HG03103 (cell line): ENCODE measurements at regions not wholly inside any gene's neighbourhood (a gene's known extent, or its start where the extent isn't known, plus 50 kb on each side); places are given as distances from the start of the nearest gene placed in this dataset.
"Not testable (repeated sequence)": the region's sequence is repeated elsewhere in the genome, so short reads cannot be mapped to it uniquely, and the experiment has no call there.

Experiments used
- ATAC-seq: cut with Tn5 transposase; IDR thresholded peaks from one replicate; pipeline ENCODE4 v1.9.1; 2021; ENCODE audit warnings: low read depth; ENCODE audit not compliant: unreplicated experiment

DNA sequence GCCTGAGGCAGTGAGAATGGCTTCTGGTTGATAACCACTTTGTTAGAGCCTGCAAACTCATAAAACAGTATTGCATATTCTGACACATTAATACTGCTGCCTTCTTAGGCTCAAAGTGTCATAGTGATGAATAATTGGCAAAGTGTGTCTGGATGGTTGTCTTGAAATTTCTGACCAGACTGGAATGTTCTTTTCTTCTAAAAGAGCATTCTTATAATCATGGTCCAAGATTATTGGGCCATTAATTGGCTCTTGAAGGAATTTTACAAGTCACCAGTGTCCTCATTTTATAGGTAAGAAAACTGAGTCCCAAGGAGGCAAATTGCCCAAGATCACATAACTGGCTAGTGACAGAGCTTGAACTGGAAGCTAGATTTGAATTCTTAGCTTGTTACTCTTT is 111.7 kb downstream of the PCSK1 start:
- ATAC-seq: no peak

DNA sequence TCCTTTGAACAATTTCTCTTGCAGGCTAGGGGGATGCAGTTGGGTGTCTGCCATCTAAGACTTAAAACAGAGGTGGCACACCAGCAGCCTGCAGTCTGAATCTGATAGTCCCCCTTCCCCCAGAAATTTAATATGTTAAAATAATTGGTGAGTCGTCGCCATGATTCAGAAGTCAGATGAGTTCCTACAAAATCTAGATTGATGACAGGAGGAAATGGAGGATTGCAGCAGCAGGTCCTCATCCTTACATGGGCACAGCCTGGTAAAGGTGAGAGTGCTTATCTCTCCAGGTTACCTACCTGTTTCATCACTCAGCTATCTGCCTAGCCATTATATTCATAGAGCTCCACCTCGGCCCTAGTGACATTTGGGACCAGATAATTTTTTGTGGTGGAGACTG is 112.3 kb downstream of the PCSK1 start:
- ATAC-seq: no peak

DNA sequence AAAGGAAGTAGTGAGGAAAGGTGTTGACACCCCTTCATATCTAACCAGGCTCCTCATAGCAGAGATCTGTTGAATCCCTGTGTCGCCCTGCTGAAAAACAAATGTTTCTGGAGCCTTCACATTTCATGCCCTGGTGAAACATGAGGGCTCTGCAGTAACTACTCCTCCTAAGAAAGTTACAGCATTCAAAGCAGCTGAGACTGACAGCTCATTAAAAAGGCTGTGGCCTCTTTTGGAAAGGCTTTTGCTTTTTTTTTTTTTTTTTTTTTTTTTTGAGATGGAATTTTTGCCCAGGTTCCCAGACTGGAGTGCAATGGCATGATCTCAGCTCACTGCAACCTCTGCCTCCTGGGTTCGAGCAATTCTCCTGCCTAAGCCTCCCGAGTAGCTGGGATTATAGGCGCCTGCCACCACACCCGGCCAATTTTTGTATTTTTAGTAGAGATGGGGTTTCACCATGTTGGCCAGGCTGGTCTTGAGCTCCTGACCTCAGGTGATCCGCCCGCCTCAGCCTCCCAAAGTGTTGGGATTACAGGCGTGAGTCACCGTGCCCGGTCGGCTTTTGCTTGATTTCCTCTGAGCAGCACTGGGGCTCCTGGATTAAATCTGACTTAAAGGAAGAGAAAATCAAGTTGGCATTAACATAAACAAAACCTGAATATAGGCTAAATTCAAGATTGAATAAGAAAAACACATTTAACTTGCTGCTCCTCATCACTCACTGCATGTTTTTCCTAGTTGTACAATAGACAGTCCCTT is 112.9 kb downstream of the PCSK1 start:
- not testable (repeated sequence) for ATAC-seq

DNA sequence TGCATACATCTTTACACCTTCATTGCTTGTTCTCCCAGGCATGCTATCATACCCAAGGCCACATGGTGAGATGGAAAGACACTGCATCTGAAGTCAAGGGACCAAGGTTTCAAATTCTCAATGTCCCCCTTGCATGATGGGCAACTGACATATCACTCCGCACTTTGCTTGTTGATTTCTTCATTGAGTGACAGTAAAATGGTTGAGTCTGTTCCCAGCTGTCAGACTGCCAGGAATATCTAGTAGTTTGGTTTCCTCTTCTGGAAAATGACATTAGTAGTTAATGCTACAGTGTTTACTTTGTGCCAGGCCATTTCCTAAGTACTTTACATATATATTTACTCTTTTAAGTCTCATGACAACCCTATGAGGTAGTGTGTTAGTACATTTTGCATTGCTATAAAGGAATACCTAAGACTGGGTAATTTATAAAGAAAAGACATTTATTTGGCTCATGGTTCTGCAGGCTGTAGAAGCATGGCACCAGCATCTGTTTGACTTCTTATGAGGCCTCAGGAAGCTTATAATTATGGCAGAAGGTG is 114.4 kb downstream of the PCSK1 start:
- ATAC-seq: no peak

DNA sequence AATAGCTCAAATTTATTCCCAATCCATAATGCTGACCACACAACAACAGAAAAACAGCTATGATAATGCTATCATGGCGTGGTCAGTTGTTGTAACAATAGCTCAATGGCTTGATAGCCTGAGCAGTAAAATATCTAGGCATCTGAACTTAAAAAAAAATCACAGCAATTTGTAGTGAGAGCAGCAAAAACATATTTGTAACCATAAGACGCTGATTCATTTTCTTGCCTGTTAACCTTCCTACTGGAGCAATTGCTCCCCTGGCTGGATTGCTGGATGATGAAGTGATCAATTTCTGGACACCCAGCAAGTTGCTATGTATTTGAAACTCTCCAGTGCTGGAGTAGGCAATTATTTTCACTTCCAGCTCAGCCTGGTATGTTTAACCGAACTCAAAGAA is 115.1 kb downstream of the PCSK1 start:
- ATAC-seq: no peak

DNA sequence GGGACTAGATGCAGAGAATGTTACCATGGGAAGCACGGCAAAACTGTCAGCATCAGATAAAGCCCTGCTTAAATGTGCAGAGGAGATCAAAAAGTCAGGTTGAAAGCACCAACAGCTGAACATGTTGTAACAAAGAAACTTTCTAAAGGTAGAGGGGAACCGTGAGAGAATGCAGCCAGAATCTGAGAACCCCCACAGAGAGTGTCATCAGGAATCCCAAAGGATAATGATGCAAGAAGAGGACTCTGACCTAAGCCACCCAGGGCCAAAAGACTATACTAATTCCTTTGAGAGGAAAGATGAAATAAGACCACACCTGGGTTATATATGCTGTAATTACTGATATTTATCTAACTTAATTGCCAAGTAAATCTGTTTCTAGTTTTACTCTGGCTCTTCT is 116.6 kb downstream of the PCSK1 start:
- no peak for ATAC-seq

DNA sequence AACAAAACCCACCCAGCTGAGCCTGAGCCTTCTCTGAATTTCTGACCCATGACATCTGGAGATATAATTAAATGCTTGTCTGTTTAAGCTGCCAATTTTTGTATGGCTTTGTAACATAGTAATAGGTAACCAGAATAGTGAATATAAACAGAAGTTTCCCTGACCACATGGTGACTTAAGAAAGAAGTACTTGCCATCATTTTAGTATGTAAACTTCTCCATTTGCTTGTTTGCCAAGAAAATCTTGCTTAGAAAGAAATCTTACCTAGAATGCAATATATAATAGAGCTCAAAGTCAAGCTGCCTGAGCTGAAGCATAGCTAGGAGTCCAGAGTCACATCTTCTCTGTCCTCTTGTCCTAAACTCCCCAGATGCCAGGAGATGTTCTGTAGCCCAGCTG is 117.0 kb downstream of the PCSK1 start:
- no peak for ATAC-seq

DNA sequence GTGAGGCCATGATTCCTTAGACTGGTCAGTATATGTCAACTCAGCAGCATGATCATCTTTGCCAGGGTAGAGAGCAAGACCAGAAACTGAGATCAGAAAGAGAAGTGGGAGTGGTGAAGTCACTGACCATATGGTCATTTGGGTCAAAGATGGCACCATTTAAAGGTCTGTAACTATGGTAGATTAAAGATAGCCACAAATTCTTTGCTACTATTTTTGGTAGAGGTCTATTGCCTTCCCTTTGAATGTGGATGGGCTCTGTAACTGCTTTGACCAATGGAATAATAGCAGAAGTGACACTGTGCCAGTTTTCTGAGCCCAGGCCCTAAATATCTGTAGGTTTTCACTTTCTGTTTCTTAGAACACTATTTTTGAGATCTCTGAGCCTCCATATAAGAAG is 117.6 kb downstream of the PCSK1 start:
- no peak for ATAC-seq

DNA sequence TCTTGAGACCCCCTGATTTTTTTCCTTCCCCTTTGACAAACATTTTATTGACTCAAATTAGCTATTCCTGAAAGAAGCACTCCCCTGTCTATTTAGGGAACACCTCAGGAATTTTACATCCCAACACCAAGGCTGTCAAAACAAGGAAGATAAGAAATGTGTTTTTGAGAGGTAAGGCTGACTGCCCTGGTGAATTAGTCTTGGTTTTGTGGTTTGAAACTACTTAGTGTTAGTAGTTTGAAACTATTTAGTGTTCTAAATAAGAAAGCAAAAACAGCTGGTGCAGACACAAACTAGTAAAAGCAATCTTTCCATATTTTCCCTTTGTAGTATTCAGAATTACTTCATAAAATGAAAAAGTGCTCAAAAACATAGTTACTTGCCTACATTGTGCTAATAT is 120.7 kb downstream of the PCSK1 start:
- no peak for ATAC-seq

DNA sequence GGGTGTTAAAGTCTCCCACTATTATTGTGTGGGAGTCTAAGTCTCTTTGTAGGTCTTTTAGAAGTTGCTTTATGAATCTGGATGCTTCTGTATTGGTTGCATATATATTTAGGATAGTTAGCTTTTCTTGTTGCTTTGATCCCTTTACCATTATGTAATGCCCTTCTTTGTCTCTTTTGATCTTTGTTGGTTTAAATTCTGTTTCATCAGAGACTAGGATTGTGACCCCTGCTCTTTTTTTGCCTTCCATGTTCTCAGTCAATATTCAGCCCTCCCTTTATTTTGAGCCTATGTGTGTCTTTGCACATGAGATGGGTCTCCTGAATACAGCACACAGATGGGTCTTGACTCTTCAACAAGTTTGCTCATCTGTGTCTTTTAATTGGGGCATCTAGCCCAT is 126.0 kb downstream of the PCSK1 start:
- ATAC-seq: not testable (repeated sequence)

DNA sequence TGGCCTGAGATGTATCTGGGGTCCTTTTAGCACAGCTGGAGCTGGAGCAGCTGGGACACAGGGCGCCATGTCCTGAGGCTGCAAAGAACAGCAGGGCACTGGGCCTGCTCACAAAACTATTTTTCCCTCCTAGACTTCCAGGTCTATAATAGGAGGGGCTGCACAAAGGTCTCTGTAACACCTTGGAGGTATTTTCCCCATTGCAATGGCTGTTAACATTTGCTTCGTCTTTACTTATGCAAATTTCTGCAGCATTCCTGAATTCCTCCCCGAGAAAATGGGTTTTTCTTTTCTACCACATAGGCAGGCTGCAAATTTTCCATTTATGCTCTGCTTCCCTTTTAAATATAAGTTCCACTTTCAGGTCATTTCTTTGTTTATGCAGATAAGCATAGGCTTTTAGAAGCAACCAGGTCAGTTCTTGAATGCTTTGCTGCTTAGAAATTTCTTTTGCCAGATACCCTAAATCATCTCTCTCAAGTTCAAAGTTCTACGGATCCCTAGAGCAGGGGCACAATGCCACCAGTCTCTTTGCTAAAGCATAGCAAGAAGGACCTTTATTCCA is 130.8 kb downstream of the PCSK1 start:
- no peak for ATAC-seq

DNA sequence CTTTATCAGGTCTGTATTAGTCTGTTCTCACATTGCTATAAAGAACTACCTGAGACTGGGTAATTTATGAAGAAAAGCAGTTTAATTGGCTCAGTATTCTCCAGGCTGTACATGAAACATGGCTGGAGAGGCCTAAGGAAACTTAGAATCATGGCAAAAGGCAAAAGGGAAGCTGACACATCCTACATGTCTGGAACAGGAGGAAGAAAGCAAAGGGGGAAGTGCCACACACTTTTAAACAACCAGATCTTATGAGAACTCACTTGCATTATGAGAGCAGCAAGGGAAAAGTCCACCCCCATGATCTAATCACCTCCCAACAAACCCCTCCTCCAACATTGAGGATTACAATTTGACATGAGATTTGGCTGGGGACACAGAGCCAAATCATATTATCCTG is 132.1 kb downstream of the PCSK1 start:
- no peak for ATAC-seq

DNA sequence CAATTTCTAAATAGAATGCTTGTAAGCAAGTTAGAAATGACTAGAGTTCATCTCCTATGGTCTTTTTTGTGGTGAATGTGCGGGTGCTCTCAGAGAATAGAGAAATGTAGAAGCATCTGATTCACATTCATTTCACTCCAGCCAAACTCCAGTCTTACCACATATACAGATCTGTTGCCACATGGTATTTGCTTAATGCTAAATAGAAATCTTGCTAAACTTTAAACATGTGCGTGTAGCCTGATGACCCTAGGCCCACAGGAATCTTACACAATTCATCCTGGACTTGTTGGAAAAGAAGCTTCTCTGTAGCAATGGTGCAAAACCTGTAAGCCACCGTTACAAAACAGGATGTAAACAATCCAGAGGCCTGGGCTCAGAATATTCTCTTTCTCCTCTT is 135.2 kb downstream of the PCSK1 start:
- ATAC-seq: no peak

DNA sequence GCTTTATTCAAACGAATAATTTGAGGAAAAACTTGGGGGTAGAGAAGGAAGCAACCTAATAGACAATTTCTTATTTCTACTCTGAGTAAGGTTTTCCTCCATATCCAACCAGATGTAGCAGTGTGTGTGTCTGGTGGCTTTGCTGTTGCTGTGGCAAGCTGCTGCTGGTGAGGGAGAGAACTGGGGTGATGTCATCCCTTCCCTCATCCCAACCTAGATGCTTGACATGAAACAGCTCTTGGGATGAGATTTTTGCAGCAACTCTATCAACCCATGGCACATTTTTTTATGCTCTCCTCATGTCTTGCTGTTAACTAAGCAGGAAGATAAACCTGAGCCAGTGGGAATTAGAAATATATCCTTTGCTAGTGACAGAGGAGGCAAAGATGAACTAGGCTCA is 135.8 kb downstream of the PCSK1 start:
- no peak for ATAC-seq

DNA sequence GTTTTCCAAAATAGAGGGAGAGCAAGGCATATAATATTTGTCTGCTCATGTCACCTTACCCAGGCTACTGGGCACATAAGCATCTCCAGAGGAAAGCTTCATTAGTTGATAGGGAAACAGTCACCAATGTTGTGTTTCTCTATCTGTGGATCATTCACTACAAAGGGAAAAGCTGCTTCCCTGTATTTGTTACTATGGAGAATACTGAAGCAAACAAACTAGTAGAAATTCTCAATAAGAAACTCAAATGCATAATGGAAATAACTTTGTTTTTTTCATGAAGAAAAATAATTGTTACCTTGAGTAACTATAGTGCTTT is 138.2 kb downstream of the PCSK1 start:
- ATAC-seq: no peak

DNA sequence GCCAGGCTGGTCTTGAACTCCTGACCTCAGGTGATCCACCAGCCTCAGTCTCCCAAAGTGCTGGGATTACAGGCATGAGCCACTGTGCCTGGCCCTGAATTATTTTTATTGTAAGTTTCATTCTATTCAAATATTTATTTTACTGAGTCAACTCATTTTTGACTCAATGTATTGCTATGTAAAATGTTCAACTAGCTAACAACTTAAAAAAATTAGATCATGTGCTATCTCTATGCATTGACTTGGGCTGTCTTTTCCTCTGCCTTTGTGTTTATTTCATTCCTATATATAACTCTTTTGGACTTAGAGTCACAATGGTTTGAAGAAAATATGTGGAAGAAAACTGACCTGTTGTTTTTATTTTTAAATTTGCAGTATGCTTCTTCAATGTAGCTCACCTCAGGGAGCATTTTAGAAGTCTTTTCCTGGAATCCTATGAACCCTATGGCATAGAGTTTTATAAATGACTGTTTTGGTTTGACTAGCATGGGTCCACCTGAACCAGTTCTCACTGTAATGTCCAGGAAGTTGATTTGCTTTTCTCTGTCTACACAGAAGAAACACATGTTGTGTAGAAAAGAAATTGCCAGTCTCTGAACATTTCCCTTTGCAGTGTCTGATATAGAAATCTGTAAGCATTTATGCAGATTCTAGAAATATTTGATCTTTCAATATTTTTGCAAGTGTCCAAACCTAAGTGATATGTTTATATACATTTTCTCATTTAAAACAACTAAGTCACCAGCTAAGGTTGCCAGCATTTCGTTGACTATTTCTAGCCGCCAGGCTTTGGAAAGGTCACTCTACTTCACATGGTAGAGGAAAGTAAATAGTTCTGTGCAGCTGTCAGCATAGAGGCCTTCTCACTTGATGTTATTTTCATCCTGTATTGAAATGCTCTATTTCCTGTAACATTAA is 138.8 kb downstream of the PCSK1 start:
- ATAC-seq: no peak

DNA sequence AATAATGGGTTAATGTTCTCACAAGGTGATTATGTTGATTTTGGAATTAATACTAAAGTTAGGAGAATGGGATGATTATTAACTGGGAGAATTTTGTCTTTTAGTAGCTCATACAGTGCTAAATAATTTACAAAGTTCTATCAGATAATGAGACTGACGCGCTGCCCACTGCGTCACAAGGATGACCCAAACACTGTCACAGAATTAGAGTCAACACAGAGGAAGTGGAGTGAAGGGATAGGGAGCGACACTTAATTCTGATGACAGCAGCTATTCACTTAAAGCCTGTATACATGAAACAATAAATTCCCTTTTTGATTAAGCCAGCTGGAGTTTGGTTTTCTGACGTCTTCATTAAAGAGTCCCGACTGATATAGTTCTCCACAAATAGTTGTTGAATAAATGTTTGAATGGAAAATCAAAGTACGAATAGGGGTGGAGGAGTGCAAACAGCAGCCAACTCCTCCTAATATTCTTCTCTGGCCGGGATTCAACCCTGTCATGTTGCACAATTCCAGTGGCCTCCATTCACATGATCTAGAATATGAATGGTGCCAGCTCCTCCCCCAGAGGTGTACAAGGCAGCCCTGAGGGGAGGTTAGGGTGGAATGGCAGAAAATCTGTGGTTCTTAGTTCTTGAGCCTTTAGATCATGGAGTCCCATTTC is 140.3 kb downstream of the PCSK1 start:
- ATAC-seq: no peak

DNA sequence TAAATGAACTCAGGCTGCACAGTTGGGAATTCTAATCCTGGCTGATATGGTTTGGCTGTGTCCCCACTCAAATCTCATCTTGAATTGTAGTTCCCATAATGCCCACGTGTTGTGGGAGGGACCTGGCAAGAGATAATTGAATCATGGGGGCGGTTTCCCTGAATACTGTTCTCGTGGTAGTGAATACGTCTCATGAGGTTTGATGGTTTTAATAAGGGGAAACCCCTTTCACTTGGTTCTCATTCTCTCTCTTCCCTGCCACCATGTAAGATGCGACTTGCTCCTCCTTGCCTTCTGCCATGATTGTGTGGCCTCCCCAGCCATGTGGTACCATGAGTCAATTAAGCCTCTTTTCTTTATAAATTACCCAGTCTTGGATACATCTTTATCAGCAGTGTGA is 143.8 kb downstream of the PCSK1 start:
- ATAC-seq: not testable (repeated sequence)

DNA sequence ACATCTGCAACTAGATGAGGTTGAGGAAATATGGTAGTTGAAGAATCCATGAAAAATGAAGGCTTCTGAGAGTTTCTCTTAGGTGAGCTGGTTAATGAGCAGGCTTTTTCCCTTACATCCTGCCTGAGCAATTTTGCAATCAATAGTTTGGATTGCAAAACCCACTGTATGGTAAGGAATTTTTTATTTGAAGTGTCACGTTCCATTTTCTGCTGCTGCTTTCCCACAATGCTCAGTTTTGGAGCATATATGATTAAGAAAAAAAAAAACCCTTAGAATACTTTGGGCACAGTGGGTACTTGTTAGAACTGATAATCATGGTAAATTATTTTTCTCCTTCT is 144.2 kb downstream of the PCSK1 start:
- no peak for ATAC-seq

DNA sequence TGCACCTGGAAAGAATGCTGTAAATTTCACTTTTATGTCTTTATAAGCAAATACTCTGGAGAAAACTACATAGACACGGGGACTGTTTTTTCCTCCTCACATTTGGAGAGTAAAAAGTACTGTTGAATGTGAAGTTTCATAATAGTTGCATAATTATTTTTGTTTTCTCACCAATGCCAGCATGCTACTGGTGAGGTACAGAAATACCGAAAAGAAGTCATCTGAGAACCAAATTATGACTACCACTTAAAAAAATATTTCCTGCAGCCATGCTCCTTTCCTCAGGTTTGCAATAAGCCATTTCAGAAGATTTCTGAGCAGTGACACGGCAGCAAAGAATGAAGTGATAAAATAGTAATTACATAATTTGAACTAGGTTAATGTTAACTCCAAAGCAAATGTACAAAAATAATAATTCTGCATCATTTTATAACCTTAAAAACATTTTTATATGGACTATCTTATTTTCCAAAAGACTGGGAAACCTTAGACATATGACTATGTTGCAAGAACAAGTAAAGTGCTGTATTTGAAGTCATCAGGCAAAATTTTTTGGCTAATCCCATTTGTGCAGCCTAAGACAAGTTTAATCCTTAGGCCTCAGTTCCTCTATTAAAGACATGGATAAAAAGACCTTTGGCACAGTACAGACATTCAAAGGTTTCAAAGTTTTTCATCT is 144.7 kb downstream of the PCSK1 start:
- no peak for ATAC-seq

DNA sequence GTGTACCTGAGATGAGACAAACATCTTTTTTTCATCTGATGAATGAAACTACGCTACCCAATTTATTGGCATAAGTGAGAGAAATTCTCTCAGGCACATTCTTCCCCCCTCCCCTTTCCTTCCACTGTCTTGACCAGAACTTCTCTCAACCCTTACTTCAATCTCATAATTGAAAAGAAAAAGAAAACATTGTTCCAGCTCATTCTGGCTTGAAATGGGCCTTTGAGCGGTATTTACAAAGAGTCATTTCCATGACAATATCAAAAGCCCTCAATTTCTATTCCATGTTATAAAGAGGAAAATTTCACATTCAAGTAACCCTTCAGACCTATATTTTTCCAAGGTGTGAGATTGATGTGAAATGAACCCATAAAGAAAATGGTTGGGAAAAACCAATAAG is 145.9 kb downstream of the PCSK1 start:
- no peak for ATAC-seq
